CD4-positive, alpha-beta T cell treated with Interleukin-15 for 4 hours (primary cell): ENCODE measurements at regions not wholly inside any gene's neighbourhood (a gene's known extent, or its start where the extent isn't known, plus 50 kb on each side); places are given as distances from the start of the nearest gene placed in this dataset.

Experiments used
- DNase-seq: peaks from one replicate; pipeline ENCODE4 v3.0.0-alpha.2; 2020; ENCODE audit warnings: low spot score

DNA sequence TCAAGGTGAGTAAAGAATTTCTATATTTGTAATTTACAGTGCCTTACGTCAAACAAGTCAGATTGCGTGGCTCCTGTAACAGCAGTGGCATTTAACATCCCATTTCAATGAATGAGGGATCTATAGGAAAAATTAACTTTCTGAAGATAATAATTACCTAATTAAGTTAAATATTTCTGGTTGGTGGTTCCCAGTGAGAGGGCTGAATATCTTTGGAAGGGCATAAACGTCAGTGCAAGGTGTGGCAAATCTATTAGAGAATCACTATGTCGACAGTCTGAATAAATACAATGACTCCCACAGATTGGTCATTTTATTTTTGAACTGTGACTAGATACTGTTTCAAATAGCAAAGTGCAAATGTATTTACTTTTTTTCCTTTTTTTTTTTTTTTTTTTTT, 80.0 kb downstream of the S1PR1 start:
- no peak for DNase-seq

DNA sequence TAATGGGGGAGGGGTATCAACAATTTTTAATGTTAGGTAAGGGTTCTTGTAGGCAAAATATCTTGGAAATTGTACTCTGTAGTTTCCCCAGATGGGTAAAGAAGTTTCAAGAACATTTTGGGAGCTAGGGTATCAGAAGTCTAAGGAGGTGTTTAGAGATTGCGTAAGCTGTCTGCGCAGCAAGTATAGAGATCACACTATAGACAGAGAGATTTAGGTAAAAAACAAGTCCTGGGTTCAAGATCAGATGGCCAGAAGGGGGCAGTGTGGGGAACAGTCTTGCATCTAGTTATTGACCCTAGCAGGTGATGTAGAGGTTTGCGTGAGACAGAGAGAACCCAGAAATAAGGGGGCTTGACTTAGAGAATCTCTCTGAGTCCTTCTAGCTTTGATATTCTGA, 80.8 kb downstream of the S1PR1 start:
- DNase-seq, result no peak

DNA sequence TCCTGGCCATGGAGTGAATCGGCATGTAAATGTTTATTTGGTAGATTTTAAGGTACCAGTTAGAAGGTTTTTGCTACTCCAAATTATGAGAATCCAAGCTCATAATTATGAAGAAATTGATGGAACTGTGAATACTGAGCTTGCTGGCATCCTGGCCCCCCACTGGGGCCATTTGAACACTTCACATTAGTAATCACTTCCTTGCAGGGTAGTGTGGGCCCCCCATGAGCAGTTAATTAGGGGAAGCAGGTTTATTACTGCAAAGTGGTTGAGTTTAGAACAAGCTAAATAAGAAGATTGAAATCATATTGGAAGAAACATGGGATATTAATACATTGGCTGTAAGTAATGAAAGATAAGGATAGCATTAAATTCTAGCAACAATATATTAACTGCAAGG, 86.7 kb downstream of the S1PR1 start:
- DNase-seq, result no peak

DNA sequence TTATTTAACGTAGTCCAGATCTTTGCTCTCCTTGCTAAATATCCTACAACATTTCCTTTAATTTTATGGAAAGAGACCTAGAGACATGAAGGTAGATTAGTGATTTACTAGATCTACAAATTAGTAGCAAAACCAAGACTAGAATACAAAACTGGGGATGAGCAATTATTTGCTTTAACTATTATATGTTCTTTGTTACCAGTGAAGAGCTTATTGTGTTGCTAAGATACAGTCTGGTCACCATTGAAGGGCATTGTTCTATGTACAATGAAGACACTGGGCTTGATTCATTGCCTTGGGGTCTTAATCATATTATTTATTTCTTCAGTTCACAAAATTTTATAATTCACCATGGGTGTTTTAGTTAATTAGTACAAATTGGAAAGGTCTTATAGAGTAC, 88.3 kb downstream of the S1PR1 start:
- no peak for DNase-seq

DNA sequence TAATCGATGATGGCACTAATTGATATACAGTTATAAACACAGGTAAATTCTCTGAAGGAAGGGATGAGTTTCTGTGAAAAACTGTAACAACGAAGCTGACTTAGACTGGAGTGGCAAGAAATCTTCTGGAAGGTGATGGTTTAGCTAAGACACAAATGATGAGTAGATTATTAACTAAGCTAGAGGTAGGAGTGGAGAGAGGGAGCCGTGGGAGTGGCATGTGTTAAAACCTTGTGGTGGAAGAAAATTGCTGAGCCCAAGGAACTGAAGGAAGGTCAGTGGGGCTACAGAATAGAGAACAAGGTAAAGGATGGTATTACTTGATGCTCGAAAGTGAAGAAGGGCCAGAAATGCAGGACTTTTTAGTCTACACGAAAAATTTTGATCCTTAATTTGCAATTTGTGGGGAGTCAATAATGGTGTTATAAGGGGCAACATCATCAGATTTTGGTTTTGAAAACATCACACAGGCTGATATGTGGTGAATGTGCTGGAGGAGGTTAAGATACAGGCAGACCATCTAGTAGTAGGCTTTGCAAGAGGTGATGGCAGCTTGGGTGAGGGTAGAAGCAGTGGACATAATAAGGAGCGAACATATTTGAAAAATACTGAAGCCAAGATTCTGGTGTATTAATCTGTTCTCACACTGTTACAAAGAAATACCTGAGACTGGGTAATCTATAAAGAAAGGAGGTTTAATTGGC, 93.8 kb downstream of the S1PR1 start:
- no peak for DNase-seq

DNA sequence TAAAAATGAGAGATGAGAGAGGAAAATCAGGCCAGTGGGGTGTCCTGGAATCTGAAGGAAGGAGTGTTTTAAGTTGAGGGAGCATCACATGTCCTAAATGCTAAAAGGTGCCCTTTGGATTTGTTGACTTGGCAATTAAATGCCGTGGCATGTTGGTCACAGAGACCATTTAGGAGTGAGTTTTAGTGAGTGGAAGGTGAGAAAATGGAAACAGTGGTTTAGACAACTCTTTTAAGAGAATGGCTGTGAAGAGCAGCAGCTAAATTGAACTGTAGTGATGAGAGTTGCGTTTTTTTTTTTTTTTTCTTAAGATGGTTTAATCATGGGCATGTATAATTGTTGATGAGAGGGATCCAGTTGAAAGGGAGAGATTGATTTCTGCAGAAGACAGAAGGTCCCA, 95.0 kb downstream of the S1PR1 start:
- no peak for DNase-seq

DNA sequence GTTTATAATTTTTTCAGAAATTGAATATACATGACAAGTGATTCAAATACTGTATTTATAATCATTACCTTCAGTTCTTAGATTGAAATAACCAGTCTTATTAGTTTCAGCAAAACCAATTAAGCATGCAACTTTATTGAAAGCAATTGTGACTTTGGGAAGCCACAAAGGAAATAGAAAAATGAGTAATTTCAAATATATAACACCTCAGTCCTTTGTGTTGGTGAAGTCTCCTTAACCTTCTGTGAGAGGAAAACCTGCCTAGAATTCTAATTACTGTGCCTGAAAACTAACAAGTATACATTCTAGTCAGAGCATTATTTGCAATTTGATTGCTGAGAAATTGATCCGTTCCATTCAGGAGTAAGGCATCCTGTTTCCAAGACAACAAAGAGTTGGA, 95.8 kb downstream of the S1PR1 start:
- no peak for DNase-seq

DNA sequence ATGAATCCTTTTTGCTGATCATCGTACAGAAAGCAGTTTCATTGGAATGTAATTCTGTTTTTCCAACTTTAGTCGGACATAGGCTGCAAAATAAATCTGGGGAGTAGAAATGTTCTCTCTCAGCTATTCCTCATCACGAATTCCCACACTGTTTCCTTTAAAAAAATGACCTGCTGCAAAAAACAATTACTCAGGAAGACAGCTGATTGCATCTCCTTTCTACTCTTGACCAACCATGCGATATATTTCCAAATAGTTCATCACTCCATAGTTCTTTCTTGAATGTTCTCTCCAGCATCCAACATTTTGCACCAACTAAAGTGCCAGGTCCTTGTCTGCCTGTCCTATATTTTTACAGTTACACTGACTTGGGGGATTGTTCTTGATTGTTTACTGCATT, 96.4 kb downstream of the S1PR1 start:
- no peak for DNase-seq

DNA sequence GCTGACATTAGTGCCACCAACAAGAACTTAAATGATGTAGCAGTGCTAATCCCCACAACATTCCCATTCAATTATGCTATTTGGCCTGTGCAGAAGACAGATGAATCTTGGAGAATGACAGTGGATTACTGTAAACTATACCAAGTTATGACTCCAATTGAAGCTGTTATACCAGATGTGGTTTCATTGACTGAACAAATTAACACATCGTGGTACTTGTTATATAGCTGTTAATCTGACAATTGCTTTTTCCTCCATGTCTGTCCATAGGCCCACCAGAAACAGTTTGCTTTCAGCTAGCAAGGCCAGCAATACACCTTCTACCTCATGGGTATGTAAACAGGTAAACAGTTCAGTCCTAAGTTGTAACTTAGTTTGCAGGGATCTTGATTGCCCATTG, 101.1 kb downstream of the S1PR1 start:
- DNase-seq, result no peak

DNA sequence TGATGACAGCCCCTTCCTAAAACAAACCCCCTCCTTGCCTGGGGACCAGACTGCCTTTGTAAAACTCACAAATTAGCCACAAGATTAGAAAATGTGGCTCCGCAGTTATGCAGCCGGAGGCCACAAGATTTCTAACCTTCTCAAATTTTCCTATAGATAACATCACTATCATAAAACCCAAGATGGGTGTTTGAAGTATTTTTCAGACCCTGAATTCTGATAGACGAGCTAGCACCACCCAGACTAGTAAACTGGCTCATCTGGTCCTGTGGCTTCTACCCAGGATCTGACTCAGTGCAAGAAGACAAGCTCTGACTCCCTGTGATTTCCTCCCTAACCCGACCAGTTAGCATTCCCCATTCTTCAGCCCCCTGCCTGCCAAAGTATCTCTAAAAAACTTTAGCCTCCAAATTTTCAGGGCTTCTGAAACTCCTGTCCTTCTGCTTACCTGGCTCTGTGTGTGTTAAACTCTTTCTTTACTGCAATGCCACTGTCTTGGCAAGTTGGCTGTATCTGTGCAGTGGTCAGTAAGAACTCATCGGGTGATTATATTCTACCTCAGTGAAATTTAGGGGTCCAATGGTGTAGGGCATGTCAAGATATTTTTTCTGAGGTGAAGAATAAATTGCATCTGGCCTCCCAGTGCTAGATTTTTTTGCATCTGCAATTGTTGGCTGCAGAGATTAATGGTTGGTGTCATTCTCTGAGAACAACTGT, 102.1 kb downstream of the S1PR1 start:
- DNase-seq, result peak; percentile 47

DNA sequence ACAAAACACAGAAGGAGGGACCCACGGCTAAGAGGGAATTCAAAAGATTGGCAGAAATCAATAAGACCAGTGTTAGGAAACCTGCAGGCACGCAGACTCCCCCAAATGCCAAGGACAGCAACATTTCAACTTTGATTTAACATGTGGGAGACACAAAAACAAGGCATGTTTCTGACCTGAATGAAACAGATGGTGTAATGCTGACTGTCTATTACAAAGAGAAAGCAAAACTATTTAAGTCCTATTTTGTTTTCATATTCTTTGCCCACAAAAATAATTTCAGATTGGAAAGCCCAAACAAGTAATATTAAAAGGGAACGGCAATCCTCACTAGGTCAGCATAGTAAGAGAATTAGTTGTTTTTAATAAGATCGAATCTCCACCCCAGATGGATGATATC, 107.9 kb downstream of the S1PR1 start:
- DNase-seq, result no peak

DNA sequence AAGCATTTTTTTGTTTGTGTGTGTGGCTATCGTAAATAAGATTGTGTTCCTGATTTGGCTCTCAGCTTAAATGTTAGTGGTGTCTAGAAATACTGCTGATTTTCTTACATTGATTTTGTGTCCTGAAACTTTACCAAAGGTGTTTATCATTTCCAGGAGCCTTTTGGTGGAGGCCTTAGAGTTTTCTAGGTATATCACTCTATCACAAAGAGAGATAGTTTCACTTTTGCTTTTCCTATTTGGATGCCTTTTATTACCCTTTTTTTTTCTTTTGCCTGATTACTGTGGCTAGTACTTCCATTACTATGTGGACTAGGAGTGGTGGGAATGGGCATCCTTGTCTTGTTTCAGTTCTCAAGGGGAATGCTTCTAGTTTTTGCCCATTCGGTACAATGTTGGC, 109.6 kb downstream of the S1PR1 start:
- peak; percentile 12 for DNase-seq

DNA sequence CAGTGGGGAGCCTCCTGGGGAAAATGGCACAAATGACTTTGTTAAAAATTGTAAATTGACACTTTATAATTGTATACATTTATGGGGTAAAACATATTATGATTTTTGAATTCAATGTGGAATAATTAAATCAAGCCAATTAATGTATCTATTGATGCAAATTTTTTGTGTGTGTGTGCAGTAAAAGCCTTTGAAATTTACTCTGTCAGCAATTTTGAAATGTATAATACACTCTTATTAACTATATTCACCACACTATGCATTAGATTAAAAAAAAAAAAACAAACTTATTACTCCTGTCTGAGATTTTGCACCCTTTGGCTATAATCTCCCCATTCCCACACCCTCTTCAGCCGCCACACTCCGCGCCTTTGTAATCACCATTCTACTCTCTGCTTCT, 119.2 kb downstream of the S1PR1 start:
- no peak for DNase-seq

DNA sequence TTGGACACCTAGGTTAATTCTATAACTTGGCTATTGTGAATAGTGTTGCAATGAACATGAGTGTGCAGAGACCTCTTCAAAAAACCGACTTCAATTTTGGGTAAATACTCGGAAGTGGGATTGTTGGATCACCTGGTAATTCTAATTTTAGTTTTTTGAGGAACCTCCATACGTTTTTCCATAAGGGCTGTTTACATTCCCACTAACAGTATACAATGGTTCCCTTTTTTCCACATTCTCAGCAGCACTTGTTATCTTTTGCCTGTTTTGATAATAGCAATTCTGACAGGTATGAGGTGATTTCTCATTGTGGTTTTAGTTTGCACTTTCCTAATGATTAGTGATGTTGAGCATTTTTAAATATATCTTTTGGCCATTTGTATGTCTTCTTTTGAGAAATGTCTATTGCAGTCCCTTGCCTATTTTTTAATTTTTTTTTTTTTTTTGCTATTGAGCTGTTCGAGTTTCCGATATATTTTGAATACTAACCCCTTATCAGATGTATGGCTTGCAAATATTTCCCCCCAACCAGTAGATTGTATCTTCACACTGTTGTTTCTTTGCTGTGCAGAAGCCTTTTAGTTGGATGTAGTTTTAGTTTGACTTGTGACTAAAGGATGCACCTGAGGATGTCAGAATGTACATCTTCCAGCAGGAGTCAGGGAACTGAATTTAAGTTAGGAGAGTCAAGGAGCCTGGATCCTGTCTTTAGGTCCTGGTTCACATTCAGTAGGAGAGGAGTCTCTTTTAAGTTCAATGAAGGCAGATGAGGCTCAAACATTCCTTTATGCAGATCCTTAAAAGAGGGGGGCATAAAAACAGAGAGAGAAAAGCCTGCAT, 120.0 kb downstream of the S1PR1 start:
- DNase-seq, result no peak

DNA sequence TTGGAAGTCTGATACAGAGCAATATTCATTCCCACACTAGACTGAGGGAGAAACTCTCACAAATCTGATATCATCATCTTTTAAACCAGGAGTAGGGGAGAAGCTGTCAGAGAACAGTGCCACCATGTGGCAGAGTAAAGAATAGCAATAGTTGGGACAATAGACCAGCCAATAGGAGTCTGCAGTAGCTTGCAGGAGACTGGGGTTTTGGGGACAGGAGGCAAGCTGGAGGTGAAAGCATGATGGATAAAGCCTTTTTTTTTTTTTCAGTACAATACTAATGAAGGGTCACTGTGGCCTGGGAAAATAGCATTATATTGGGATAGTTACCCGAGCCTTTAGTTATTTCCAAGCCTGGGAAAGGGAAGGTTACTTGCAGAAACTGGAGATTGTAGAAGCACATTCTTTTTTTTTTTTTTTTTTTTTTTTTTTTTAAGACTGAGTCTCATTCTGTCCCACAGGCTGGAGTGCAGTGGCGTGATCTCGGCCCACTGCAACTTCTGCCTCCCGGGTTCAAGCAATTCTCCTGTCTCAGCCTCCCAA, 120.7 kb downstream of the S1PR1 start:
- DNase-seq, result peak; percentile 89

DNA sequence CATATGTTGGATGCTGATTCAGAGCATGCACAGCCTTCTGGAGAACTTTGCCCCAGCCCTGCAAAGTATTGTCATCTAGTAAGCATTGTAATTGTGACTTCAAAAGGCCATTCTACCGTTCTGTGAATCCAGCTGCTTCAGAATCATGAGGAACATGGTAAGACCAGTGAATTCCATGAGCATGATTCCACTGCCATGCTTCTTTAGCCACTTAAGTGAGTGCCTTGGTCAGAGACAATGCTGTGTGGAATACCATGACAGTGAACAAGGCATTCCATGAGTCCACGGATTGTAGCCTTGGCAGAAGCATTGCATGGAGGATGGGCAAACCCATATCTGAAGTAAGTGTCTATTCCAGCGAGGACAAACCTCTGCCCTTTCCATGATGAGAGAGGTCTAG, 123.7 kb downstream of the S1PR1 start:
- no peak for DNase-seq

DNA sequence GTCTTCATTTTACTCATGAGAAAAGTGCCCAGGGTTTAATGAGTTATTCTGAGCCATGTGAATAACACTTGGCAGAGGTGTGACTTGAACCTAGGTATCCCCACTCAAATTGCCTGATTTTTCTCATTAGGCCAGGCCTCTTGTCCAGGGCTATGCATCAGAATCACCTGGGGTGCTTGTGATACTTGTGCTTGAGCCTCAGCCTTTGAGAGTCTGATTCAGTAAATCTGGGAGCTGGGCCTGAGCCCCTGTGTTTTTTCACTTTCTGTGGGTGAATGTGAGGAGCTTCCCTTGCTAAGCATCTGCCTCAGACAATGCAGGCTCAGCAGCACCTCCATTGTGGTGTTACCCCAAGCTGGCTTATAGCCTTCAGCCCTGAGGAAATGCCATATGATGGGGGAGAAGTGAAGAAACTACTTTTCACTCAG, 127.1 kb downstream of the S1PR1 start:
- no peak for DNase-seq

DNA sequence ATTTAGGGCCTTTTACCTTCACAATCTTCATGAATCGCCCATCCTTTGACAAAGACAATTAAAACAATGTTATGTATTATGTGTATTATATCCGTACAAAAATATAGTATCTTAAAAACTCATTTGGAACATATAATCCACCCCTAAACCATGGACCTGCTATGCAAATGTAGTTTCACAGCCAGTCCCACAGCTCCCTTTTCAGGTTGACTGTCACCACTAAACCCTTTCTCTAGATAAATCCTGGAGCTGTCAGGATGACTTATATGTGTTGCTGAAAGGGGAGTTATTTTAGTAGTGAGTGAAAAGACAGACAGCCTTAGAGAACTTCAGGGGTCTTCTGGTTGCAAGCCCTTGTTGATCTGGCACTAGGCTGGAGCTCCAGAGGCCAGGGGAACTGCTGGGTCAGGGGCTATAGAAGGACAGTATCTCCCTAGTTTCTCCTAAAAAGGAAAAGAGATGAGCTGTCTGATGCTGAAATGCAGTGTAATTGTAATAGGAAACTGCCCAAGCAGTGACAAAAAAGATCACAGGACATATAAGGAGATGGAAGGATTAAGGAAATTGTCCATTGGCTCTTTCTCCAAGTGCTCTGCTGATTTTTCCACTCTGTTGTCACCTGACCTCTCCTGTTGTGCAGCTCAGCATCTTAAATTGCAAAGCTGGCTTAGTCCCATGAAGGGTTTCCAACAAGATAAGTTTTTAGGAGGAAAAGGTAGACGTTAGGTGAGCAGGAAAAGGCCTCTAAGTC, 127.7 kb downstream of the S1PR1 start:
- no peak for DNase-seq

DNA sequence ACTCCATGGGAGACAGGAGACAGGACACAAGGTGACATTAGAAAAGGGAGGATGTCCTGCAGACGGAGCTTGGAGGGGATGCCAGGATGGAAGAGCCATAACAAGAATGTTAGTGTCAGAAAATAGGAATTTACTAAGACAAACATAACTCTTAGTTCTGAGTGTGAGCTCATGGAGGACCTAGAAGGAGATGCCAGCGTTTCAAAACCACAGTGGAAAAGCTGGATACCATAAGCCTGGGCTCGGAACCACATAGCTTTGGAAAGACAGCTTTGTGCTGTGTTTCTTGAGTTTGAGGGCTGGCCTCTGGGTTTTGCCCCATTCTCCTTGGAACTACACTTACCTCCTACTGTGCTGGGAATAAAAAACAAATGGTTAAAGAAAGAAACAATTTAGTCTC, 128.4 kb downstream of the S1PR1 start:
- no peak for DNase-seq

DNA sequence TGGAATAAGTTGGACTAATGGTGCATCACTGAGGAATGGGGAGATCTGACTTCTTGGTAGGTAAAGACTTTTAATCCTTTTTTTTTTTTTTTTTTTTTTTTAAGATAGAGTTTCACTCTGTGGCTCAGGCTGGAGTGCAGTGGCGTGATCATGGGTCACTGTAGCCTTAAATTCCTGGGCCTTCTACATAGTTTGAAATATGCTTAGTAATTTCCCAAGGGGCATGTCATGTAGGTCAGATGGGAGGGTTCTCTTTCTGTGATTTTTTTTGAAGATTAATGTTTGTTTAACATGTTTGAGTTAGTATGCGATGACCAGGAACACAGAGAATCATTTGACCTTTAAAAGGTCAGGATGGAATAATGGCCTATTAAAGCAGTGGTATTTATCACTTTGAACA, 129.1 kb downstream of the S1PR1 start:
- no peak for DNase-seq

DNA sequence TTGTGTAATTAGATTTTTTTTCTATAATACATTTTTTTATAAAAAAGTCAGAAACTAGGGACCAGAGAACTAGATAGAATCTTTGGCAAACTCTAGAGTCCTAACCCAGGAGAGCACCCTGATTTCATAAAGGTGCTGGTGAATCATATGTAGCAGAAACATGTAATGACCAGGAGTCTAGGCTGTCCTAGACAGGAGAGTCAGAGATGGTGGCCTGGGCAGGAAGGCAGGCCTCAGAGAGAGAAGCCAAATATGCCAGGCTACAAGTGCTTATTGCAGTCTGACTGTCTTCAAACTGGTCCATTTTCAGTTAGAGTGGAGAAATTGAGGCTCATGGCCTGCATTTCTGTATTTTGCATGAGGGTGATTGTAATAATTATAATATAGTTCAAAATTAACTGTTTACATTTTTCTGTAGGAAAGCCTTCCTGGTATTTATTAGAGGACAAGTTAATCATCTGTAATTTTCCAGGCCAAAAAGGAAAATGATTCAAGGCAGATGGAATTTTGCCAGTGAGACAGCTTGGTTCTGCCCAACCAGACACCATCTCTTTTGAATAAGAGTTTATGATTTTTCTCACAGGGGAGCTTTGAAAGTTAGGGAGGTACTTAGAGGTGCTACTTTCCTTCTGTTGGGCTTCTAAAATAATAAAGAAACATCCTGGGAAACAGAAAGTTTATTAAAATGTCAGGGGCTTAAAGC, 129.8 kb downstream of the S1PR1 start:
- DNase-seq, result no peak
